ENCODE measurements at regions not wholly inside any gene's neighbourhood (a gene's known extent, or its start where the extent isn't known, plus 50 kb on each side); places are given as distances from the start of the nearest gene placed in this dataset.

GRCh38 chr5:6058055-6058715 is 320.2 kb downstream of the MED10 start:
- TF ChIP-seq CTCF (IDR thresholded peaks at IDR 0.05; ENCODE audit: insufficient read depth, low read depth, low read length) (no peak), EZH2 (IDR thresholded peaks at IDR 0.05; ENCODE audit: insufficient read depth, low read length) (no peak)
